ENCODE measurements at regions not wholly inside any gene's neighbourhood (a gene's known extent, or its start where the extent isn't known, plus 50 kb on each side); places are given as distances from the start of the nearest gene placed in this dataset.
"Not testable (repeated sequence)": the region's sequence is repeated elsewhere in the genome, so short reads cannot be mapped to it uniquely, and the experiment has no call there.

DNA sequence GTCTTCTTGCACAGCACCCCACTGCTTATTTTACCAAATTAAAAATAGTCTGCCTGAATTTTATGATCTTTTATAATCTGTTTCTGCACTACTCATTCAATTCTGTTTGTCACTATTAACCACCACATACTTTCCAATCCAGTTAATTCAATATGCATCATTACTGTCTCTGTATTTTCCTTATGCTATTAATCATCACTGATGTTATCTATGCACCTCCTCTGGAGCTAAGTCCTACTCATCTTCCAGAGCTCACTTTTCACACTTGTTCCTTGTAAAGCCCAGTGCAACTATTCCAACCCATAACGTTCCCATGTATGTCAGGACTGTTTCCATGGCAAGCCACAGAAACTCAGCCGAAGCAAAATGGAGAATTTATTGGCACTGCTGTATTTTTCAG, 713.6 kb downstream of the PLCL1 start:
- 22% methylated on average over 2 of the region's 2 CpGs for WGBS (ENCODE audit: insufficient coverage)
- H3K9me3 ChIP-seq (ENCODE audit: control insufficient read depth, insufficient read depth, low read length): peaks cover 1% of the 10 kb centered on the region
- H3K4me3 ChIP-seq (ENCODE audit: low read depth, low read length): no peak overlapping the region
- H3K4me1 ChIP-seq (ENCODE audit: control insufficient read depth, insufficient read depth, low read length): no peaks in the 10 kb centered on the region
- H3K27me3 ChIP-seq (ENCODE audit: control insufficient read depth, insufficient read depth, low read length): no peaks in the 10 kb centered on the region
- no peak overlapping the region for H3K27ac ChIP-seq (ENCODE audit: low read depth, low read length)
- DNase-seq (ENCODE audit: low read depth in 4 of 6, low spot score in 6 of 6): no peak
- H3K36me3 ChIP-seq (ENCODE audit: control insufficient read depth, insufficient read depth, low read length): no peaks in the 10 kb centered on the region

- not testable (repeated sequence) for H3K9me3 ChIP-seq (ENCODE audit: control insufficient read depth, insufficient read depth, low read length); H3K36me3 ChIP-seq (ENCODE audit: control insufficient read depth, insufficient read depth, low read length); H3K4me3 ChIP-seq (ENCODE audit: low read depth, low read length); H3K27ac ChIP-seq (ENCODE audit: low read depth, low read length); H3K27me3 ChIP-seq (ENCODE audit: control insufficient read depth, insufficient read depth, low read length); DNase-seq (ENCODE audit: low read depth in 4 of 6, low spot score in 6 of 6); H3K4me1 ChIP-seq (ENCODE audit: control insufficient read depth, insufficient read depth, low read length)
- WGBS (ENCODE audit: insufficient coverage): no CpG with 5 or more reads among the region's 1 CpG
Observed at GRCh38 chr2:198508610-198509009, 704.2 kb downstream of the PLCL1 start.

- DNase-seq (ENCODE audit: low read depth in 4 of 6, low spot score in 6 of 6): peak in 3 of 6 donors; percentile 2 to 71 (median 49)
- H3K27ac ChIP-seq (ENCODE audit: low read depth, low read length): no peak overlapping the region
- H3K9me3 ChIP-seq (ENCODE audit: control insufficient read depth, insufficient read depth, low read length): no peaks in the 10 kb centered on the region
Observed at GRCh38 chr2:198499539-198499938, 695.1 kb downstream of the PLCL1 start.

GRCh38 chr2:198498516-198498915, 694.1 kb downstream of the PLCL1 start:
- H3K4me3 ChIP-seq (ENCODE audit: low read depth, low read length): no peak overlapping the region
- no peaks in the 10 kb centered on the region for H3K4me1 ChIP-seq (ENCODE audit: control insufficient read depth, insufficient read depth, low read length)
- no peaks in the 10 kb centered on the region for H3K27me3 ChIP-seq (ENCODE audit: control insufficient read depth, insufficient read depth, low read length)
- H3K27ac ChIP-seq (ENCODE audit: low read depth, low read length): no peak overlapping the region
- H3K9me3 ChIP-seq (ENCODE audit: control insufficient read depth, insufficient read depth, low read length): no peaks in the 10 kb centered on the region
- peak in 1 of 6 donors; percentile 10 for DNase-seq (ENCODE audit: low read depth in 4 of 6, low spot score in 6 of 6)
- H3K36me3 ChIP-seq (ENCODE audit: control insufficient read depth, insufficient read depth, low read length): no peaks in the 10 kb centered on the region

More at GRCh38 chr2:198499539-198499938, 695.1 kb downstream of the PLCL1 start:
- H3K4me3 ChIP-seq (ENCODE audit: low read depth, low read length): no peak overlapping the region
- no CpG with 5 or more reads among the region's 6 CpGs for WGBS (ENCODE audit: insufficient coverage)
- no peaks in the 10 kb centered on the region for H3K36me3 ChIP-seq (ENCODE audit: control insufficient read depth, insufficient read depth, low read length)
- no peaks in the 10 kb centered on the region for H3K4me1 ChIP-seq (ENCODE audit: control insufficient read depth, insufficient read depth, low read length)
- H3K27me3 ChIP-seq (ENCODE audit: control insufficient read depth, insufficient read depth, low read length): no peaks in the 10 kb centered on the region

GRCh38 chr2:198498048-198498447, 693.7 kb downstream of the PLCL1 start:
- H3K4me3 ChIP-seq (ENCODE audit: low read depth, low read length): no peak overlapping the region
- no peaks in the 10 kb centered on the region for H3K27me3 ChIP-seq (ENCODE audit: control insufficient read depth, insufficient read depth, low read length)
- no peaks in the 10 kb centered on the region for H3K4me1 ChIP-seq (ENCODE audit: control insufficient read depth, insufficient read depth, low read length)
- H3K27ac ChIP-seq (ENCODE audit: low read depth, low read length): no peak overlapping the region
- DNase-seq (ENCODE audit: low read depth in 4 of 6, low spot score in 6 of 6): no peak
- H3K9me3 ChIP-seq (ENCODE audit: control insufficient read depth, insufficient read depth, low read length): no peaks in the 10 kb centered on the region
- H3K36me3 ChIP-seq (ENCODE audit: control insufficient read depth, insufficient read depth, low read length): no peaks in the 10 kb centered on the region

GRCh38 chr2:198494931-198495330, 690.5 kb downstream of the PLCL1 start:
- H3K27me3 ChIP-seq (ENCODE audit: control insufficient read depth, insufficient read depth, low read length): no peaks in the 10 kb centered on the region
- no peaks in the 10 kb centered on the region for H3K36me3 ChIP-seq (ENCODE audit: control insufficient read depth, insufficient read depth, low read length)

DNA sequence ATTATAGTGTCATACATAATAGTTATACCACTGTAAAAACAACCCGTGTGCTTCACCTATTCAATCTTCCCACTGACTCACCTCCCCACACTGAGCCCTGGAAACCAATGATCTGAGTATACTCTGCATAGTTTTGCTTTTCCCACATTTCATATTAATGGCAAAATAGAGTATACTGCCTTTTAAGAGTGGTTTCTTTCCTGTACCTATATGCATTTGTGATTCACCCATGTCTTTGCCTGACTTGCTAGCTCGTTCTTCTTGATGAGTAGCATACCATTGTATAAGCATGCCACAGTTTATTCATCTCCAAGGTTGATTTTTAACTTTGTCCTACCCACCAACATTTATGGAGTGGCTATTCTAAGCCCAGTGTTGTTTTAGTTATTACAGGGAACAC, 686.4 kb downstream of the PLCL1 start:
- H3K27ac ChIP-seq (ENCODE audit: low read depth, low read length): no peak overlapping the region
- WGBS (ENCODE audit: insufficient coverage): no CpG with 5 or more reads among the region's 2 CpGs

More at GRCh38 chr2:198494931-198495330, 690.5 kb downstream of the PLCL1 start:
- H3K4me1 ChIP-seq (ENCODE audit: control insufficient read depth, insufficient read depth, low read length): no peaks in the 10 kb centered on the region
- H3K9me3 ChIP-seq (ENCODE audit: control insufficient read depth, insufficient read depth, low read length): no peaks in the 10 kb centered on the region
- 100% methylated on average over 1 of the region's 1 CpG for WGBS (ENCODE audit: insufficient coverage)
- DNase-seq (ENCODE audit: low read depth in 4 of 6, low spot score in 6 of 6): no peak
- H3K27ac ChIP-seq (ENCODE audit: low read depth, low read length): no peak overlapping the region
- no peak overlapping the region for H3K4me3 ChIP-seq (ENCODE audit: low read depth, low read length)

GRCh38 chr2:198488964-198489363, 684.6 kb downstream of the PLCL1 start:
- no peak for DNase-seq (ENCODE audit: low read depth in 4 of 6, low spot score in 6 of 6)
- no peaks in the 10 kb centered on the region for H3K9me3 ChIP-seq (ENCODE audit: control insufficient read depth, insufficient read depth, low read length)
- no peaks in the 10 kb centered on the region for H3K36me3 ChIP-seq (ENCODE audit: control insufficient read depth, insufficient read depth, low read length)
- H3K27me3 ChIP-seq (ENCODE audit: control insufficient read depth, insufficient read depth, low read length): no peaks in the 10 kb centered on the region
- no peak overlapping the region for H3K4me3 ChIP-seq (ENCODE audit: low read depth, low read length)
- no peaks in the 10 kb centered on the region for H3K4me1 ChIP-seq (ENCODE audit: control insufficient read depth, insufficient read depth, low read length)
- H3K27ac ChIP-seq (ENCODE audit: low read depth, low read length): no peak overlapping the region

More for the DNA sequence above, 686.4 kb downstream of the PLCL1 start:
- H3K4me1 ChIP-seq (ENCODE audit: control insufficient read depth, insufficient read depth, low read length): no peaks in the 10 kb centered on the region
- DNase-seq (ENCODE audit: low read depth in 4 of 6, low spot score in 6 of 6): no peak
- H3K36me3 ChIP-seq (ENCODE audit: control insufficient read depth, insufficient read depth, low read length): no peaks in the 10 kb centered on the region
- H3K27me3 ChIP-seq (ENCODE audit: control insufficient read depth, insufficient read depth, low read length): no peaks in the 10 kb centered on the region
- no peak overlapping the region for H3K4me3 ChIP-seq (ENCODE audit: low read depth, low read length)
- H3K9me3 ChIP-seq (ENCODE audit: control insufficient read depth, insufficient read depth, low read length): no peaks in the 10 kb centered on the region

DNA sequence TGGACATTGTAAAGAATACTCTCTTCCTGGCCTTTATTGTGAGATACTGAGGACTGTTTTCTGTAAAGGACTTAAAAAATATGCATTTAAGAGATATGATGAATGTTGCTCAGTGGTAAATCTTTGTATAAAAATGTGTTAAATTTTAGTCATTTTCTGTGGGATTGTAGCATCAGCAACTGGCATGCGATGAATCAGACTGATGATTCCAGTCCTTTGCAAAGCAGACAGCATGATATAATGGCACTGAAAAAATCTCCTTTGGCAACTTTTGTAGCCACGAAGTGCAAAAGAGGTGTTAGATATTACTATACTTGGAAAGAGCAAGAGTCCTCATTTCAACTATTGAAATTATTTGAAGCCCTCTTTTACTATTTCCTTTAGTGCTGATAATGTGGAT, 678.7 kb downstream of the PLCL1 start:
- peak in 1 of 6 donors; percentile 50 for DNase-seq (ENCODE audit: low read depth in 4 of 6, low spot score in 6 of 6)
- H3K9me3 ChIP-seq (ENCODE audit: control insufficient read depth, insufficient read depth, low read length): no peaks in the 10 kb centered on the region
- H3K4me1 ChIP-seq (ENCODE audit: control insufficient read depth, insufficient read depth, low read length): no peaks in the 10 kb centered on the region
- H3K36me3 ChIP-seq (ENCODE audit: control insufficient read depth, insufficient read depth, low read length): no peaks in the 10 kb centered on the region
- WGBS (ENCODE audit: insufficient coverage): 100% methylated on average over 1 of the region's 2 CpGs
- H3K27ac ChIP-seq (ENCODE audit: low read depth, low read length): no peak overlapping the region
- no peaks in the 10 kb centered on the region for H3K27me3 ChIP-seq (ENCODE audit: control insufficient read depth, insufficient read depth, low read length)
- no peak overlapping the region for H3K4me3 ChIP-seq (ENCODE audit: low read depth, low read length)

DNA sequence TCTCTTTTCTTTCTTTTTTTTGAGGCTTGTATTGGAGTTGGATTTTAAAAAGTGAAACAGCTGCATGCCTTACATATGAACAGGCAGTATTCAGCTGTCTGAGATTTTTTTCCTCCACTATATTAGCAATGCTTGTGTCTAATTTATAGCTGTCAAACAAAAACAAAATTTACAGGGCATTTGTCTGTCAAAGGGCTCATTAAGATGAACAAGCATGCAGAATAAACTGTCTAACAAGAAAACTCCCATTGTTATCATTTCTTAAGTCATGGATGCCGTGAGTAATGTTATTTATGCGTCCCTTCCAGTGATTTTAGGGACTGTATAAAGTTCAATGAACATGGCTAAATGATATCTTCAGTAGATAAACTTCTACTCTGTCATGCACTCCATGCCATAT, 674.7 kb downstream of the PLCL1 start:
- H3K27ac ChIP-seq (ENCODE audit: low read depth, low read length): no peak overlapping the region
- no peak overlapping the region for H3K4me3 ChIP-seq (ENCODE audit: low read depth, low read length)
- no peaks in the 10 kb centered on the region for H3K36me3 ChIP-seq (ENCODE audit: control insufficient read depth, insufficient read depth, low read length)
- H3K4me1 ChIP-seq (ENCODE audit: control insufficient read depth, insufficient read depth, low read length): no peaks in the 10 kb centered on the region
- no peak for DNase-seq (ENCODE audit: low read depth in 4 of 6, low spot score in 6 of 6)
- no peaks in the 10 kb centered on the region for H3K9me3 ChIP-seq (ENCODE audit: control insufficient read depth, insufficient read depth, low read length)
- H3K27me3 ChIP-seq (ENCODE audit: control insufficient read depth, insufficient read depth, low read length): no peaks in the 10 kb centered on the region
- no CpG with 5 or more reads among the region's 2 CpGs for WGBS (ENCODE audit: insufficient coverage)

All from spinal cord (tissue), 9 donors.